ENCODE measurements at regions not wholly inside any gene's neighbourhood (a gene's known extent, or its start where the extent isn't known, plus 50 kb on each side); places are given as distances from the start of the nearest gene placed in this dataset.
"Not testable (repeated sequence)": the region's sequence is repeated elsewhere in the genome, so short reads cannot be mapped to it uniquely, and the experiment has no call there.

DNA sequence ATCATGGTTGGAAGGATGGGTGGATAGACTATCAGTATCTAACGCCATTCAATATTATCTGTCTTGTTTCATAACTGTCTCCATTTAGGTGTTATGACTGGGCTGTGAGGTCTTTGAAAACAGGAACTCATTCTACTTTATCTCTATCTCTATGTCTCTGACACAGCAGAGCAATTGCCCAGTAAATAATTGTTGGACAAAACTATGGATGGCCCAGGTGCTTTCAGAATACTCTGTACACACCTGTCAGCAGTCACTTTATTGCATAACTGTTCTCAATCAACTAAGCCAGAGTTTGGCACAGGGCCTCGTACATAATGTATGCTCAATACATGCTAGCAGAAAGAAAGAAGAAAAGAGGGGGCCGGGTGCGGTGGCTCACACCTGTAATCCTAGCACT lies 210.3 kb downstream of the OPA1 start:
- no peak for DNase-seq (ENCODE audit: low spot score)

DNA sequence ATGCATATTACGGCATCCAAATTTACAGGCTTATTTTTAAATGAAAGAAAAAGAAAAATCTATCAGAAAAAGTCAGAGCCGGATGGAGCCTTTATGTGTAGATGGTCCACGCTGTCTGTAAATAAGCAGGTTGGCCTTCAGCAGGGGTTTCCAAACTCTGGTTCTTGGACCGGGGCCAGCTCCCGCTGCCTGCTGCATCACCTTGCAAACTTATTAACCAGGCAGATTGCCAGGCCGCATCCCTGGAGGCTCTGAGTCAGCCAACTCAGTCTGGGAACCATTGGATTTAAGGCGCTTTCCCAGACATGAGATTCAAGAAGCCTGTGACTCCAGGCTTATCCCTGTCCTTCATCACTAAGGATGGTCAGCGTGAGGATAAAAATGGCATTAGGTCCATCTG lies 212.4 kb downstream of the OPA1 start:
- DNase-seq (ENCODE audit: low spot score) = no peak

DNA sequence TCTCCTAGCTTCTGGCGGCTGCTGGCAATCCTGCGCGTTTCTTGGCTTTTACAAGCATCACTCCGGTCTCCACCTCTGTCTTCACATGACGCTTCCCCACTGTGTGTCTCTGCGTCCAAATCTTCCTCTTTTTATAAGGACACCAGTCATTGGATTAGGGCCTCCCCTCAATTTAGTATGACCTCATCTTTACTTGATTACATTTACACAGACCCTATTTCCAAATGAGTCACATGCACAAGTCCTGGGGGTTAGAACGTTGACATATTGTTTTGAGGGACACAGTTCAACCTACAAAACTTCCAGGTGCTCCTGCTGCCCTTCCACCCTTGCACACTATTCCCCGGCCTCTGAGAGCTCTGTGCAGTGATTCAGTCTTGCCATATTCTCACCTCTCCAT lies 215.3 kb downstream of the OPA1 start:
- DNase-seq (ENCODE audit: low spot score) = no peak

DNA sequence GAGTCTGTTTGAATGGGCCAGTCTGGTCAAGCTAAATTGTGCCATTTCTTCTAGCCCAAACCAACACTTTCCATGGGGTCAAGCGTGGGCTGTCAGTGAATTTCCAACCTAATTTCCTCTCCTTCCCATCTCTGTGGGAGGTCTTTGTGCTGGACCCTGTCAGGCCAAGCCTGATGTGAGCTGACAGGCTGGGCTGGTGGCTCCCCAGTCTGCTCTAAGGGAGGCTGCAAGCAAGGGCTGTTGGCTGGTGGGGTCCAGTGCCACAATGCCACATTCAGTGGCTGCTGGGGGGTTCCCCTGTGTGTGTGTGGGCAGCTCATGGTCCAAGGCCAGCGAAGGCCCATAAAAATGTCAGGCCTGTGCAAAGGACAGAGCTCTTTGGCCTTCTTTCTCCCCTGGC lies 216.1 kb downstream of the OPA1 start:
- DNase-seq (ENCODE audit: low spot score) = no peak

DNA sequence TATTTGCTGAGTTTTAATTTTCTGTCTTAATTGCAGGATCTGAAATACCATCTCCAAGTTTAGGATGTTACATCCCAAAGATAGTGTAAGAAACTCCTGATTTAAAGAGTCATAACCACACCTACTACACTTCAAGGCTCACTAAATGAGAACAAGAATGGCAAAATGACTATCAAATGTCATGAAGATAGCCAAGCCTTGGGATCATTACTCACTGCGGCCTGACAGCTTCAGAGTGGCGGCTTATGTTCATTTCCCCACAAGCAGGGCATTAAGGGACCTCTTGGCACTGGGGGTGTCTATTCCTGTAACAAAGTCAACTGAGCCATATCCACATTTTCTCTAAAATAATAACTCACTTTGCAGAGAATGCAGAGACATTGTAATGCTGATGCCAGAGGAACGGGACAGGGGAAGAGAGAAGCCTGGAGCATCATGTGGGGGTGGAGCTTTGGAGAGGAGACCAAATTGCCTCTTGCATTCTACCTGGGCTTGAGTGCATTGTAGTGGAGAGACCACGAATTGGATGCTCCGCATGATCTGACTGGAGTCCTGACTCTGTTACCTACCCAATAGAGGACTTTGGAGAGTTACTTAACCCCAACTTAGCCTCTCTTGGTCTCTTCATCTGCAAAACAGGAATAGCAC lies 219.2 kb downstream of the OPA1 start:
- no peak for DNase-seq (ENCODE audit: low spot score)

- DNase-seq (ENCODE audit: low spot score) = no peak
These were observed 219.9 kb downstream of the OPA1 start for GRCh38 chr3:193812791-193813500.

DNA sequence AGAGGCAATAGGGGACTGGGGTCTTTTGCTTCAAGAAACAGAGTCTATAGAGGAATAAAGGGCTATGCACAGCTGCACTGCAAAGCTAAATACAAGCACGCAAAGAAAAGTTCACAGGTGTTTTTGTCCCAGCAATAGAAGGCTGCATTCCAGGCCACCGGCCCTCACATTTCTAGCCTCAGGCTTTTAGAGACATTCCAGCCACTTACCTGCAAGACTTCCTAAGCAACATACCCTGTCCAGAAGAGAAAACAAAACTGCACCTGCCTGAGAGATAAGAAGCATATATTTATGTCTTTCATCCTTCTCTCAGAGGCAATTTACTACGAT lies 220.5 kb downstream of the OPA1 start:
- DNase-seq (ENCODE audit: low spot score) = no peak

GRCh38 chr3:193814166-193814892 lies 221.3 kb downstream of the OPA1 start:
- no peak for DNase-seq (ENCODE audit: low spot score)

- no peak for DNase-seq (ENCODE audit: low spot score)
These were observed 222.4 kb downstream of the OPA1 start for GRCh38 chr3:193815246-193816027.

GRCh38 chr3:193816028-193816395 lies 223.0 kb downstream of the OPA1 start:
- DNase-seq (ENCODE audit: low spot score) = no peak

- DNase-seq (ENCODE audit: low spot score) = no peak
These were observed 223.8 kb downstream of the OPA1 start for GRCh38 chr3:193816656-193817311.

GRCh38 chr3:193819117-193820010 lies 226.4 kb downstream of the OPA1 start:
- no peak for DNase-seq (ENCODE audit: low spot score)

DNA sequence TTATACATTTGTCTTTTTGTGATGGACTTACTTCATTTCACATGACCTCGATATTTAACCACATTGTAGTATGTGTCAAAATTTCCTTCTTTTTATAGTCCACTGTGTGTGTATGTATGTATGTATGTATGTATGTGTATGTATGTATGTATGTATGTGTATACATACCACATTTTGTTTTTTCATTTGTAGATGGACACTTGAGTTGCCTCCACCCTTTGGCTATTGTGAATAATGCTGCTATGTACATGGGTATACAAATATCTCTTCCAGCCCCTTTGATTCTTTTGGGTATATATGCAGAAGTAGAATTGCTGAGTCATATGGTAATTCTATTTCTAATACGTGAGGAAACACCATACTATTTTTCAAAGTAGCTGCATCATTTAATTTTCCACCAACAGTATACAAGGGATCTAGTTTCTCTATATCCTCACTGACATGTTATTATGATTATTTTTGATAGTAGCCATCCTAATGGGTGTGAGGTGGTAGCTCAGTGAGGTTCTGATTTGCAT lies 228.2 kb downstream of the OPA1 start:
- DNase-seq (ENCODE audit: low spot score) = no peak

DNA sequence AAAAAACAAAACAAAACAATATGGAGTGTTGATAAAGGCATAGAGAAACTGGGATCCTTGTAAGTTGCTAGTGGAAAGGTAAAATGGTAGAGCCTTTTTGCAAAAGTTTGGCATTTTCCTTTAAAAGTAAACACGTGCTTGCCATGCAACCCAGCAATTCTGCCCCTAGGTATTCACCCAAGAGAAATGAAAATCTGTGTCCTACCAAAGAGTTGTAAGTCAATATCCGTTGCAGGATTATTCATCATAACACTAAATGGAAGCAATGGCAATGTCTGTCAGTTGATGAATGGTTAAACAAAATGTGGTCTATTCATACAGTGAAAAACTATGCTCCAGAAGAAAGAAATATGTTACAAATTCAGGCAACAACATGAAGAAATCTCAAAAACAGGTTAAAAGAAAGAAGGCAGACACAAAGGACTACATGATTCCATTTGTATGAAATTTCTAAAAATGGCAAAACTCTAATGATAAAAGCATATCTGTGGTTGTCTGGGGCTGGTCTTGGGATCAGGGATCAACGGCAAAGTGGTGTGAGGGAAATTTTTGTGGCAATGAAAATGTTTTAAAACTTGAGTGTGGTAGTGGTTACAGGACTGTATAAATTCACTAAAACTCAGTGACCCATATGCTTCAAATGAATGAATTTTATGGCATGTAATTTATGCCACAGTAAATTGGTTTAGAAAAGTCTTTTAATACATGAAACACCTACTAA lies 229.6 kb downstream of the OPA1 start:
- DNase-seq (ENCODE audit: low spot score) = no peak

DNA sequence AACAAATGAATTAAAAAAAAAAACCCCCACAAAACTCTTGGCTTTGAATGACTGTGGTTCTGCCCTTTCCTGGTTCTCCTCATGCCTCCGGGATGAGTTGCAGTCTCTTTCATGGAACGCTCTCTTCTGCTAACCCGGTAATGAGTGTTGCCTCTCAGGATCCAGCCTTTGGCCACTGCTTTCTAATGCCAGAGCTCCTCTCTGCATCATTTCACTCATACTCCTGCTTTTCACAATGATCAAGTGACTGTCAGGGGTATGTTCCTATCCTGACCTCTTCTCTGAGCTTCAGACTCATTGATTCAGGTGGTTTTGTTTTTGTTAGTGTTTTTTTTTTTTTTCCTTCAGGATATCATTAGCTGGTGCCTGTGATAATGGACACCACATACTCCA lies 230.2 kb downstream of the OPA1 start:
- DNase-seq (ENCODE audit: low spot score) = not testable (repeated sequence)

- no peak for DNase-seq (ENCODE audit: low spot score)
These were observed 231.4 kb downstream of the OPA1 start for GRCh38 chr3:193824365-193824764.

- no peak for DNase-seq (ENCODE audit: low spot score)
These were observed 232.6 kb downstream of the OPA1 start for GRCh38 chr3:193825617-193826016.

DNA sequence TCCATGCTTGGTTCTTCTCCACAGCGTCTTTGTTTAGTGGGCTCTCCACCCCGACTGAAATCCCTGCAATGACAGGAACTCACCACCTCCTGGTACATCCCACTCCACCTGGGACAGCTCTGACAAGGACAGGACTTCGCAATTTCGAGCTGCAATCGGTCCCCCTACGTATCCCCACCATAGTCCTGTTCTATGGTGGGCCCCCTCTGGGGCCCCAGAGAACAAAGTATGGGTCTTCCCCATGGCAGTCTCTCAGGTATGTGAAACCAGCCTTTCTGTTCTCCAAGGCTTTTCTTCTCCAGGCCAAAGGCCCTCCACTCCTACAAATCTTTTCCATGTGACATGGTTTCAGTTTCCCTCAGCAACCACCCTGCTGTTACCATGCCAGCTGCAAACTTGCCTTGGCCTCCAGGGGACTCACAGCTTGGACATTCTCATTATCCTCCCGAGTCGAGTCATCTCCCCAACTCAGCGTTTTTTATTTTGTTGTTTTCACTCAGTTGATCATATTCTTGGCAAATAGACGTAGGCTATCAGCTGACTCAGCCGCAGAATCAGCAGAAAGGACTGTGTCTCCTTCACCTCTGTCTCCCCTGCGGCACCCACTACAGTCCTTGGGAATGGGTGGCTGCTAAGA lies 233.3 kb downstream of the OPA1 start:
- DNase-seq (ENCODE audit: low spot score) = no peak

DNA sequence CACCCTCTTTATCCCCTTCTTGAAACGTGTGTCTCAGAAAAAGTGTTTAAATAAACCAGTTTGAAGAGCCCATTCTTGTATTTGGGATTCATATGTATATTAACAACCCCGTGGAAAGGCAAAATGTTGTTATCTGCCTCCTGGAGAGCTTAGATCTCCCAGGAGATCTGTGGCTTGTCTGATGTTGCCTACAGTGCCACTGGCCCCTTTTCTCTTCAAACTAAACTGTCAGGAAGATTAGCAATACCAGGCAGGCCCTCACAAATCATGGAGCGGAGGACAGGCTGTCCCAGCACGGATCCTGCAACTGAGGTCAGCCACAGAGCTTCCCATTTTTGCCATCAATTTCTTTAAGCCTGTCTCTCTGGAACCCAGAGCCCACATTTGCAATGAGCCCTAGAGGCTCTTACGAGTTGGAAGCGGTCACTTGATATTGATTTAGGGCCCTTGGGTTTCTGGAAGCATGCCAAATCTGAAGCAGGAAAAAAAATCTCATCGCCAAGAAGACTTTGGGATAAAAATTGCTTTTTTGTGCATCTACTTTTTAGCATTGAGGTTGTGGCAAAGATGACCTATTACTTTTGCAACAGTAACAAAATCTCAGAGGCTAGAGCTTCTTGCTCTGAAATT lies 234.1 kb downstream of the OPA1 start:
- DNase-seq (ENCODE audit: low spot score) = no peak

Data from hematopoietic multipotent progenitor cell treated with erythropoietin and hydrocortisone succinate and interleukin-3 and kit ligand, for 15 days (in vitro differentiated cells).